ENCODE measurements at regions not wholly inside any gene's neighbourhood (a gene's known extent, or its start where the extent isn't known, plus 50 kb on each side); places are given as distances from the start of the nearest gene placed in this dataset.

GRCh38 chr15:69669446-69669845 is 216.8 kb downstream of the RPLP1 start:
- H3K9me2 ChIP-seq (replicated peaks; ENCODE audit: low read depth, low read length), result no peaks in the 10 kb centered on the region
- no peaks in the 10 kb centered on the region for H3K27me3 ChIP-seq (ENCODE audit: insufficient read depth, low read length, poor library complexity, severe bottlenecking)
- peak overlapping the region; percentile 78 for H3K4me2 ChIP-seq (ENCODE audit: low read depth, low read length, poor library complexity, severe bottlenecking)
- H2AFZ ChIP-seq (ENCODE audit: low read length), result no peak overlapping the region
- H3K4me3 ChIP-seq (ENCODE audit: low read length, poor library complexity, severe bottlenecking), result peak overlapping the region; percentile 58
- H3K79me2 ChIP-seq (ENCODE audit: insufficient read depth, low read length), result no peaks in the 10 kb centered on the region
- TF ChIP-seq EZH2phosphoT487 (IDR thresholded peaks at IDR 0.05; ENCODE audit: borderline replicate concordance) (no peak), CTCF (conservative IDR thresholded peaks at IDR 0.05; ENCODE audit: low read length) (no peak)
- H3K9me3 ChIP-seq (ENCODE audit: insufficient read depth, low read depth, low read length), result no peaks in the 10 kb centered on the region
- H3K4me1 ChIP-seq (ENCODE audit: insufficient read depth, low read length, poor library complexity, severe bottlenecking), result peaks cover 64% of the 10 kb centered on the region
- H4K20me1 ChIP-seq (ENCODE audit: insufficient read depth, low read length, poor library complexity, severe bottlenecking), result no peaks in the 10 kb centered on the region
- H3F3A ChIP-seq (ENCODE audit: low read depth), result 0 out of 2 replicates have a peak, but pooled peaks cover 6% of the 10 kb centered on the region
- peak overlapping the region; percentile 69 for H3K9ac ChIP-seq (ENCODE audit: low read depth, low read length, poor library complexity, severe bottlenecking)
- no peaks in the 10 kb centered on the region for H3K36me3 ChIP-seq (ENCODE audit: insufficient read depth, low read length)

GRCh38 chr15:69673291-69673881 is 220.8 kb downstream of the RPLP1 start:
- Histone ChIP-seq H3K4me1 (ENCODE audit: insufficient read depth, low read length, poor library complexity, severe bottlenecking) (peaks cover 36% of the 10 kb centered on the region), H3K9me2 (replicated peaks; ENCODE audit: low read depth, low read length) (no peaks in the 10 kb centered on the region), H3K9me3 (ENCODE audit: insufficient read depth, low read depth, low read length) (no peaks in the 10 kb centered on the region), H3K4me2 (ENCODE audit: low read depth, low read length, poor library complexity, severe bottlenecking) (no peak overlapping the region), H2AFZ (ENCODE audit: low read length) (no peak overlapping the region), H3K9ac (ENCODE audit: low read depth, low read length, poor library complexity, severe bottlenecking) (no peak overlapping the region), H3F3A (ENCODE audit: low read depth) (0 out of 2 replicates have a peak, but pooled peaks cover 6% of the 10 kb centered on the region), H3K27me3 (ENCODE audit: insufficient read depth, low read length, poor library complexity, severe bottlenecking) (no peaks in the 10 kb centered on the region), H3K36me3 (ENCODE audit: insufficient read depth, low read length) (no peaks in the 10 kb centered on the region), H3K79me2 (ENCODE audit: insufficient read depth, low read length) (no peaks in the 10 kb centered on the region), H4K20me1 (ENCODE audit: insufficient read depth, low read length, poor library complexity, severe bottlenecking) (no peaks in the 10 kb centered on the region), H3K4me3 (ENCODE audit: low read length, poor library complexity, severe bottlenecking) (no peak overlapping the region)
- TF ChIP-seq CTCF (conservative IDR thresholded peaks at IDR 0.05; ENCODE audit: low read length), result no peak
- no peak for TF ChIP-seq EZH2phosphoT487 (IDR thresholded peaks at IDR 0.05; ENCODE audit: borderline replicate concordance)

GRCh38 chr15:69675731-69676130 is 223.1 kb downstream of the RPLP1 start:
- Histone ChIP-seq H3K79me2 (ENCODE audit: insufficient read depth, low read length) (no peaks in the 10 kb centered on the region), H3K36me3 (ENCODE audit: insufficient read depth, low read length) (no peaks in the 10 kb centered on the region), H3K9ac (ENCODE audit: low read depth, low read length, poor library complexity, severe bottlenecking) (no peak overlapping the region), H3K4me2 (ENCODE audit: low read depth, low read length, poor library complexity, severe bottlenecking) (no peak overlapping the region), H3K9me3 (ENCODE audit: insufficient read depth, low read depth, low read length) (no peaks in the 10 kb centered on the region), H3K4me3 (ENCODE audit: low read length, poor library complexity, severe bottlenecking) (no peak overlapping the region), H3K4me1 (ENCODE audit: insufficient read depth, low read length, poor library complexity, severe bottlenecking) (peaks cover 29% of the 10 kb centered on the region), H4K20me1 (ENCODE audit: insufficient read depth, low read length, poor library complexity, severe bottlenecking) (no peaks in the 10 kb centered on the region), H3F3A (ENCODE audit: low read depth) (no peaks in the 10 kb centered on the region), H3K9me2 (replicated peaks; ENCODE audit: low read depth, low read length) (no peaks in the 10 kb centered on the region), H2AFZ (ENCODE audit: low read length) (no peak overlapping the region), H3K27me3 (ENCODE audit: insufficient read depth, low read length, poor library complexity, severe bottlenecking) (no peaks in the 10 kb centered on the region)
- TF ChIP-seq EZH2phosphoT487 (IDR thresholded peaks at IDR 0.05; ENCODE audit: borderline replicate concordance) (no peak), CTCF (conservative IDR thresholded peaks at IDR 0.05; ENCODE audit: low read length) (no peak)

All from Loucy (cell line).